ENCODE measurements at regions not wholly inside any gene's neighbourhood (a gene's known extent, or its start where the extent isn't known, plus 50 kb on each side); places are given as distances from the start of the nearest gene placed in this dataset.

DNA sequence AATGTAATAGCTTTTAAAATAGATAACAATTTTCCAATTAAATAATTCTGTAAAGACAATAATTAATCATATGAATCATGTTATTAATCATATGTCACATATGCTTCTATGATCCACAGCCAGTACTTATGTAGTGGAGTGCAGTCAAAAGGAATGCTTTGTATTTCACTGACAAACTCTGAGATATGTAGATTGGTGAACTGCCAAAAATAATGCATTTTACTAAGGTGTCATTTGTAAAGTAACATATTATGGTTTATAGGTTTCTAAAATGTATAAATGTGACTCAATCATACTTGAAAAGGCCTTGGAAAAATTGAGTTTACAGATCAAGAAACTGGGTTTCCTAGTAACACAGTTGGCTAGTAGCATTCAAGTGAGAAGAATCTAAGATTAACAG is 93.8 kb upstream of the KCNH7 start (continued):
- TF ChIP-seq HMG20B (CRISPR knock-in tag; IDR thresholded peaks at IDR 0.05) (no peak), ZNF75A (CRISPR knock-in tag; IDR thresholded peaks at IDR 0.05) (no peak), EP400 (IDR thresholded peaks at IDR 0.05) (no peak)

DNA sequence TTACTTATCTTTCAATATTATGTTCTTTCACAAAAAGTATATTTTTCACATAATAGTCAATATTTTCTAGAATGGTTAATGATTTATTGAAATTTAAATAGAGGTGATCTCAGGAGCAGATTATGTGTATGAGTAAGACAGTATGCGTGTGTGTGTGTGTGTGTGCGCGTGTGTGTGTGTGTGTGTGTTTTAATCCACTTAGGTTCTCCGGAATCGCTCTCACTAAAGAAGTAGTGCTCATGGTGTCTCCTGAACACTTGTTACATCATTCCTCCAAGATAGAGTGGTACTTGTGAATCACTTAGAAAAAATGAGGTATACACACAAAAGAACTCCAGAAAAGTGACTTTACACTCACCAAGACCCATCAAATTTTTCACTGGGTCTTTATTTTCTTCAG is 91.0 kb upstream of the KCNH7 start:
- Histone ChIP-seq H3K4me2 (ENCODE audit: insufficient read depth, low read length) (no peak overlapping the region), H3K4me3 (no peak overlapping the region), H3K79me2 (ENCODE audit: control insufficient read depth, insufficient read depth, low read length) (no peaks in the 10 kb centered on the region), H3K9me1 (ENCODE audit: control insufficient read depth, insufficient read depth, low read length) (no peaks in the 10 kb centered on the region), H3K27me3 (ENCODE audit: control insufficient read depth in 2 of 2, insufficient read depth in 2 of 2, low read length in 2 of 2) (no peaks in the 10 kb centered on the region), H3K27ac (ENCODE audit: extremely low read depth, low read depth, low read length) (no peak overlapping the region), H2AFZ (ENCODE audit: low read depth, low read length) (no peak overlapping the region), H3K9ac (ENCODE audit: insufficient read depth in 1 of 2, low read depth in 2 of 2, low read length in 2 of 2) (no peak overlapping the region), H3K9me3 (replicated peaks; ENCODE audit: control insufficient read depth, insufficient read depth, low read depth, low read length) (no peaks in the 10 kb centered on the region), H3K36me3 (ENCODE audit: control insufficient read depth, insufficient read depth, low read length) (no peaks in the 10 kb centered on the region), H3K4me1 (replicated peaks in 1 of 2; ENCODE audit: control insufficient read depth in 2 of 2, insufficient read depth in 2 of 2, low read length in 2 of 2) (no peaks in the 10 kb centered on the region), H4K20me1 (replicated peaks; ENCODE audit: control insufficient read depth, insufficient read depth, low read length) (no peaks in the 10 kb centered on the region)
- ChIA-PET CTCF (ENCODE audit: low intra/inter-chr PET ratio) (no interaction called here), POLR2A (no interaction called here)
- intact Hi-C loops (cut with micrococcal nuclease) (no loop called here), in situ Hi-C loops (cut with MboI) (no loop called here)
- WGBS (ENCODE audit: insufficient coverage, low coverage, missing lambda C conversion rate) = 0% methylated on average over 5 of the region's 5 CpGs
- no peak for FAIRE-seq
- BruUV-seq (replicated peaks) = no TSS peak
- DNase-seq (ENCODE audit: extremely low read depth in 1 of 4, low spot score in 3 of 4) = no peak
- ATAC-seq = no peak
- TF ChIP-seq, protein P1, sequence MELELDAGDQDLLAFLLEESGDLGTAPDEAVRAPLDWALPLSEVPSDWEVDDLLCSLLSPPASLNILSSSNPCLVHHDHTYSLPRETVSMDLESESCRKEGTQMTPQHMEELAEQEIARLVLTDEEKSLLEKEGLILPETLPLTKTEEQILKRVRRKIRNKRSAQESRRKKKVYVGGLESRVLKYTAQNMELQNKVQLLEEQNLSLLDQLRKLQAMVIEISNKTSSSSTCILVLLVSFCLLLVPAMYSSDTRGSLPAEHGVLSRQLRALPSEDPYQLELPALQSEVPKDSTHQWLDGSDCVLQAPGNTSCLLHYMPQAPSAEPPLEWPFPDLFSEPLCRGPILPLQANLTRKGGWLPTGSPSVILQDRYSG (tag; conservative IDR thresholded peaks at IDR 0.05; ENCODE audit: low read depth) = no peak
- TF ChIP-seq BRD9 (IDR thresholded peaks at IDR 0.05; ENCODE audit: low read depth, partially characterized antibody) = no peak
- TF ChIP-seq, protein P2, sequence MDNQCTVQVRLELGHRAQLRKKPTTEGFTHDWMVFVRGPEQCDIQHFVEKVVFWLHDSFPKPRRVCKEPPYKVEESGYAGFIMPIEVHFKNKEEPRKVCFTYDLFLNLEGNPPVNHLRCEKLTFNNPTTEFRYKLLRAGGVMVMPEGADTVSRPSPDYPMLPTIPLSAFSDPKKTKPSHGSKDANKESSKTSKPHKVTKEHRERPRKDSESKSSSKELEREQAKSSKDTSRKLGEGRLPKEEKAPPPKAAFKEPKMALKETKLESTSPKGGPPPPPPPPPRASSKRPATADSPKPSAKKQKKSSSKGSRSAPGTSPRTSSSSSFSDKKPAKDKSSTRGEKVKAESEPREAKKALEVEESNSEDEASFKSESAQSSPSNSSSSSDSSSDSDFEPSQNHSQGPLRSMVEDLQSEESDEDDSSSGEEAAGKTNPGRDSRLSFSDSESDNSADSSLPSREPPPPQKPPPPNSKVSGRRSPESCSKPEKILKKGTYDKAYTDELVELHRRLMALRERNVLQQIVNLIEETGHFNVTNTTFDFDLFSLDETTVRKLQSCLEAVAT (IDR thresholded peaks at IDR 0.05) = no peak
- no peak for TF ChIP-seq ELF2 (CRISPR knock-in tag; IDR thresholded peaks at IDR 0.05)
- no peak for TF ChIP-seq CBFA2T2 (conservative IDR thresholded peaks at IDR 0.05)
- TF ChIP-seq, protein P3, sequence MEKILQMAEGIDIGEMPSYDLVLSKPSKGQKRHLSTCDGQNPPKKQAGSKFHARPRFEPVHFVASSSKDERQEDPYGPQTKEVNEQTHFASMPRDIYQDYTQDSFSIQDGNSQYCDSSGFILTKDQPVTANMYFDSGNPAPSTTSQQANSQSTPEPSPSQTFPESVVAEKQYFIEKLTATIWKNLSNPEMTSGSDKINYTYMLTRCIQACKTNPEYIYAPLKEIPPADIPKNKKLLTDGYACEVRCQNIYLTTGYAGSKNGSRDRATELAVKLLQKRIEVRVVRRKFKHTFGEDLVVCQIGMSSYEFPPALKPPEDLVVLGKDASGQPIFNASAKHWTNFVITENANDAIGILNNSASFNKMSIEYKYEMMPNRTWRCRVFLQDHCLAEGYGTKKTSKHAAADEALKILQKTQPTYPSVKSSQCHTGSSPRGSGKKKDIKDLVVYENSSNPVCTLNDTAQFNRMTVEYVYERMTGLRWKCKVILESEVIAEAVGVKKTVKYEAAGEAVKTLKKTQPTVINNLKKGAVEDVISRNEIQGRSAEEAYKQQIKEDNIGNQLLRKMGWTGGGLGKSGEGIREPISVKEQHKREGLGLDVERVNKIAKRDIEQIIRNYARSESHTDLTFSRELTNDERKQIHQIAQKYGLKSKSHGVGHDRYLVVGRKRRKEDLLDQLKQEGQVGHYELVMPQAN (IDR thresholded peaks at IDR 0.05; ENCODE audit: borderline replicate concordance) = no peak
- TF ChIP-seq, protein P4, sequence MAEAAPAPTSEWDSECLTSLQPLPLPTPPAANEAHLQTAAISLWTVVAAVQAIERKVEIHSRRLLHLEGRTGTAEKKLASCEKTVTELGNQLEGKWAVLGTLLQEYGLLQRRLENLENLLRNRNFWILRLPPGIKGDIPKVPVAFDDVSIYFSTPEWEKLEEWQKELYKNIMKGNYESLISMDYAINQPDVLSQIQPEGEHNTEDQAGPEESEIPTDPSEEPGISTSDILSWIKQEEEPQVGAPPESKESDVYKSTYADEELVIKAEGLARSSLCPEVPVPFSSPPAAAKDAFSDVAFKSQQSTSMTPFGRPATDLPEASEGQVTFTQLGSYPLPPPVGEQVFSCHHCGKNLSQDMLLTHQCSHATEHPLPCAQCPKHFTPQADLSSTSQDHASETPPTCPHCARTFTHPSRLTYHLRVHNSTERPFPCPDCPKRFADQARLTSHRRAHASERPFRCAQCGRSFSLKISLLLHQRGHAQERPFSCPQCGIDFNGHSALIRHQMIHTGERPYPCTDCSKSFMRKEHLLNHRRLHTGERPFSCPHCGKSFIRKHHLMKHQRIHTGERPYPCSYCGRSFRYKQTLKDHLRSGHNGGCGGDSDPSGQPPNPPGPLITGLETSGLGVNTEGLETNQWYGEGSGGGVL (CRISPR knock-in tag; IDR thresholded peaks at IDR 0.05) = no peak
- TF ChIP-seq ZNF140 (CRISPR knock-in tag; IDR thresholded peaks at IDR 0.05) = no peak
- TF ChIP-seq ZZZ3 (IDR thresholded peaks at IDR 0.05) = no peak
